RPMI7951 (cell line): ENCODE measurements at regions not wholly inside any gene's neighbourhood (a gene's known extent, or its start where the extent isn't known, plus 50 kb on each side); places are given as distances from the start of the nearest gene placed in this dataset.
"Not testable (repeated sequence)": the region's sequence is repeated elsewhere in the genome, so short reads cannot be mapped to it uniquely, and the experiment has no call there.

Source experiments
- DNase-seq: peaks from one replicate; pipeline ENCODE4 v3.0.0-alpha.2; 2012; ENCODE audit warnings: low read depth

GRCh38 chr4:104330125-104330905, 164.4 kb downstream of the CXXC4 start:
- no peak for DNase-seq

- DNase-seq = not testable (repeated sequence)
Measured at GRCh38 chr4:104326991-104327694, 167.6 kb downstream of the CXXC4 start.

DNA sequence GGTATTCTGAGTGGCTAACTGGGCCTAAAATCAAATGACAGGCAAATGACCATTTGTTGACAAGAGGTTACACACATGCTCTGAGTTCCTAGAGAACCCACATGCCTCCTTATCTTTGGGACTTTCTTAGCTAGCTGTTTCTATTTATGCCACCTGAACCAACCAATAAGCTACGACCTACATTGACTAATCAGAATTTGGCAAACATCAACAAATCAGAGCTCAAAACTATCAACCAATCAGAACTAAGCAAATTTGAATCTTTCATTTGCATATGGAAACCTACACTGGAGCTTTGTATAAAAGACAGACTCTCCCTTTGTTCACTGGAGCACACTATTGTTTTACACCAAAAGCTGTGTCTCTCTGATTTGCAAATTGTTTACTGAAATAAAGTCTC, 192.0 kb downstream of the CXXC4 start:
- DNase-seq = no peak

- no peak for DNase-seq
Measured at GRCh38 chr4:104294811-104295210, 199.9 kb downstream of the CXXC4 start.

- no peak for DNase-seq
Measured at GRCh38 chr4:104286867-104287266, 207.8 kb downstream of the CXXC4 start.

- no peak for DNase-seq
Measured at GRCh38 chr4:104283303-104283702, 211.4 kb downstream of the CXXC4 start.

- DNase-seq = no peak
Measured at GRCh38 chr4:104279744-104280143, 214.9 kb downstream of the CXXC4 start.

DNA sequence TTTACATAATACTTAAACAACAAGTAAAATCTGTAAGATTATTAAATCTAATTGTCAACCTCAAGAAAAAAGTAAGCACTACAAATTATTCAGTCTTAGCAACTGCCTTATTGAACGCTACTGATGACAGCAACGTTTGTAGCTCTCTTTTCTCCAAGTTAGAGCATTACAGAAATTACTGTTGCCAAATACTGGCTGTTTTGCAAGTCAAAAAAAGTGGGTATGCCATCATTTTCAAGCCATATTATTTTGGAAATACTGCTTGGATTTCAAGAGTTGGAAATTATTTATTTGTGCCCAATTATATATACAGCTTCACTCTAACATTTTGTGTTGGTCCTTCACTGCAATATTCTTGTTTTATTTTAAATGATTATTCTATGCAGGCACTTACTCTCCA, 221.7 kb downstream of the CXXC4 start:
- no peak for DNase-seq

DNA sequence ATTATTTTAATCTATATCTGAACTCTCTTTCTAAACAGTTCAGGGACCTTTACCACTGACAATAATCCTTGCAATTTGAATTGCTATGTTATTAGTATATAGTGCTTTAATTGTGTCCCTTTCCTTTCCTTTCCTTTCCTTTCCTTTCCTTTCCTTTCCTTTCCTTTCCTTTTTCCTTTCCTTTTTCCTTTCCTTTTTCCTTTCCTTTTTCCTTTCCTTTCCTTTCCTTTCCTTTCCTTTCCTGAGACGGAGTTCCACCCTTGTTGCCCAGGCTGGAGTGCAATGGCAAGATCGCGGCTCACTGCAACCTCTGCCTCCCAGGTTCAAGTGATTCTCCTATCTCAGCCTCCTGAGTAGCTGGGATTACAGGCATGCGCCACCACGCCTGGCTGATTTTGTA, 225.1 kb downstream of the CXXC4 start:
- DNase-seq = not testable (repeated sequence)

GRCh38 chr4:104263100-104263499, 231.6 kb downstream of the CXXC4 start:
- no peak for DNase-seq

DNA sequence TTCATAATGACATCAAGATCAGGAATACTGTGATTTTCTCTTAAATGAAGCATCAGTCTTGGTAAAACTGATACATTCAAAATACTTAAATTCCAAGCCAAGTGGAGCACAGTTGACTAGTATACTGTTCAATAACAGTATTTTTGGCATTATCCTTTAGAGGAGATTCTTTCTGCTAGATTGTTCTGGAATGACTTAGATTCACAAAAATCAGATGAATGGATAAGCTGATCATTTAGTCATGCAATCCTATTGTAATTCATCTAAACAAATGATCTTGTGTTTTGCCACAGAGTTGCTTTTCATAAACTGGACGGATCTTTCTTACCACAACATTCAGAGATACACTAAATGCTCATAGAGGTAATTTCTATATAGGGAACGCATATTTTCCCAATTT, 232.0 kb downstream of the CXXC4 start:
- DNase-seq = no peak

DNA sequence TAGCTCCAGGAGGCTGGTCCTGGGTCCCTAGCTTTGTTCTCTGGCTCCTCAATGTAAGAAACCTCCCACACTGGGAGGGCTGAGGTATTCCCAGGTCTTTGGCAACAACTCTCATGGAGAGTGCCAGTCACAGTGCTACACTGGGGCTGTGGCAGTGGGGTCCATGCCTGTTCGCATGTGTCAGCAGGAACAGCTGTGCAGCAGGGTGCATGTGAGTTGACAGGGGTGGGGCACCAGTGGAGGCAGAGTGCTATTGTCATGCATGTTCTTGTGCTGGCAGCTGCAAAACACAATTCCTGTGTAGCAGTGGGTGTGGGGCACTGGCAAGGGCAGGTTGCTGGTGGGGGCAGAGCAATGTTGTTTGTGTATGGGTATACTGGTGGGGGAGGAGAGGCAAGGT, 246.0 kb downstream of the CXXC4 start:
- DNase-seq = no peak

GRCh38 chr4:104235967-104236366, 258.7 kb downstream of the CXXC4 start:
- DNase-seq = no peak

DNA sequence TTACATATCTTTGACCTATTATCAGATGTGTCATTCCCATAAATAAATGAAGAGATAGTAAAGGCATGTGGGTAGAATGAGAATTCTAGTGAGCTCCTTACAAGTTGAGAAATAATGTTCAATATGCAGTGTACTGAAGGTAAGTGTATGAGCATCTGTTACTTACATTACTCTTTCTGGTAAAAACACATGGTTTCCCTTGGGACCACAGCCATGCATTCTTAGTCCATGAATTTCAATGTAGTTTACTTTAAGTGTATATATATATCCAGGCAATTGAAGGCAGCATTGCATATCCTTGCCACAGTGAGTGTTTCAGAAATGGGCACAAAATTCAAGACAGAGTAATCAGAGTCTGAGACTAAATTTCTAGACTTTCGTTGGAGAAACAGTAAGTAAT, 277.2 kb downstream of the CXXC4 start:
- no peak for DNase-seq

DNA sequence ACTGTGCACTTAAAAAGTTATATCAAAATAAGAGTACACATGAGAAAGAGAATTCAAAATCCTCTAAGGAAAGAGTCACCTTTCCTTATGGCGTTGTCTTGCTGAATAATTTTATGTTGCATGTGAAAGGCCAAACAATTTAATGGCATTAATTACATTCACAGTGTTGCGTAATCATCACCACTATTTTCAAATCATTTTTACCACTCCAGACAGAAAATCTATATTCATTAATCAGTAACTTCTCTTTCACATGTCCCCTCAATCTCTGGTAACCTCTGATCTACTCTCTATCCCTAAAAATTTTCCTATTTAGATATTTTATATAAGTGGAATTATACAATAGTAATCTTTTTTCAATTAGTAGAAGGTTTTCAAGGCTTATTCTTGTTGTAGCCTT, 283.0 kb downstream of the CXXC4 start:
- DNase-seq = no peak

GRCh38 chr4:104210420-104210819, 284.3 kb downstream of the CXXC4 start:
- DNase-seq = no peak

GRCh38 chr4:104206784-104207183, 287.9 kb downstream of the CXXC4 start:
- DNase-seq = no peak

- no peak for DNase-seq
Measured at GRCh38 chr4:104205116-104205515, 289.6 kb downstream of the CXXC4 start.

- DNase-seq = no peak
Measured at GRCh38 chr4:104188301-104188700, 306.4 kb downstream of the CXXC4 start.

DNA sequence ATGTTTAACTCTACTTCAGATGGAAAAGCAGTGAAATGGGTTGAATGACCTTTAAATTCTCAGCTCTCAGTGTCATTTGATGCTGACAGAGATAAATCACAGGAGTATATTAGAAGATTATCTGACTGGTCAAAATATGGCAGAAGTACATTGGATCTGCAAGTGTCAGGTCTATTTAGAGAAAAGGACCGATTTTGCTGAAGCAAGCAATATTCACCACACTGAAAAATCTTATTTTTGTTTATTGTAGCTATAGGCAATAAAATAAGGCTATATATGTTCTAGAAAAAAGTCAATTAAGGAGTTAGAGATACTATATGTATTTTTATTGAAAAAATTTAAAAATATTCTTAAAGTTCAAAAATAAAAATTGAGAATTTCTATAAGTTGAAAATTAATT, 325.3 kb downstream of the CXXC4 start:
- no peak for DNase-seq

DNA sequence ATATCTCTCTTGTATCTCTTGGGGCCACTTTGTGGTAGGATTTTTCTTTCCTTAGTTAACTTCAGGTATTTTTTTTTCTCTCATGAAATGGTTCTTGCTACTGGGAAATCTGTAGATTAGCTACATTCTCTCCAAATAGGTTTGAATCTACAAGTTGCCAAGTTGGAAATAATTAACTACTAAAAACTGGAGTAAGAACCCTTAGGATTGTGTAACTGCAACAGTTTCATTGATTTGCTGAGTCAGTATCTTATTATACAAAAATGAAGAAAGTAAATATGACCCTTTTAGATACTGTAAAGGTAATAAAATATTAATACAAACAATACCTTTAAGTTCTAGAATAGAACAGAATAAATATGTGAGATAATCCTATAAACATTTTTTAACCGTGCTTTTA, 327.9 kb downstream of the CXXC4 start:
- no peak for DNase-seq

DNA sequence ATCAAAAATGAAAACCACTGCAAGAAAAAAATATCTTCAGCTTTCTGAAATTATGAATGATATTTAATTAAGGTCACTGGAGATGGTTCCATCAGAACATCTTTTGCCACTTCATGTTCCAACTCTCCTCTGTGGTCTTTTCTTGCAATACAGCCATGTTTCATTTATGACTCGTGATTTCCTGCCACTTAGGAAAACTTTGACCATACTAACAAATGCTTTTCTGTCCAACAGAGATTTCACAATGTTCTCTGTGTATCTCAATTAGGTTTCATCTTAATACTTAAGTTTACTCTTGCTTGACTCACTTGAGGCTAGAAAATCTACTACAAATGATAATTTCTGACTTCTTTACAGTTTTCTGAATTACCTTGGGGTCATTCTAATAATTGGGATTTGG, 330.9 kb downstream of the CXXC4 start:
- DNase-seq = no peak

DNA sequence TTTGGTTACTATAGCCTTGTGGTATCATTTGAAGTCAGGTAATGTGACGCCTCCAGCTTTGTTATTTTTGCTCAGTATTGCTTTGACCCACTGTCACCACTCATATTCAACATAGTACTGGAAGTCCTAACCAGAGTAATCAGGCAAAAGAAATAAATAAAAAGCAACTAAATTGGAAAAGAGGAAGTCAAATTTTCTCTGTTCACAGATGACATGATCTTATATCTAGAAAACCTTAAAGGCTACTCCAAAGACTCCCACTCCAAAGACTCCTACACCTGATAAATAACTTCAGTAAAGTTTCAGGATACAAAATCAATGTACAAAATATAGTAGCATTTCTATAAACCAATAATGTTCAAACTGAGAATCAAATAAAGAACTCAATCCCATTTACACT, 348.6 kb downstream of the CXXC4 start:
- no peak for DNase-seq

DNA sequence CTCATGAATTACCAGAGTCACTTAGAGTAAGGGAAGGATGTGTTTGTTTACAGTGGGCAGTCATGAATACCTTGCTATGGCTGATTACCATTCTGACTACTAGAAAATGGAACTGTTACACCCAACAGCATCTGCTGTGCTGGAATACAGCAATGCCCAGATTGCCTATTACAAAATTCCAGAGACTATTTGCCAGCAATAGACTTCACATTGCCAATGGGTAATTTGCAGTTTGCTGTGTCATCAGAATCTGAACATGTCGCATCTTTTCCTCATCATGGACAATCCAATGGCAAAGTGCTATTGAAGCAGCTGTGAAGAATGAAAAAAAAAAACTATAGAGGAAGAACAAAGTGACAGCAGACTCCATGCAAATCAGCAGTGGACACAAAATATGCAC, 356.6 kb downstream of the CXXC4 start:
- no peak for DNase-seq
